ENCODE measurements at regions not wholly inside any gene's neighbourhood (a gene's known extent, or its start where the extent isn't known, plus 50 kb on each side); places are given as distances from the start of the nearest gene placed in this dataset.
"Not testable (repeated sequence)": the region's sequence is repeated elsewhere in the genome, so short reads cannot be mapped to it uniquely, and the experiment has no call there.

- no peak for DNase-seq
These were observed 55.3 kb downstream of the RPL10L start for GRCh38 chr14:46596236-46596635.

- DNase-seq = no peak
These were observed 68.8 kb downstream of the RPL10L start for GRCh38 chr14:46582826-46583225.

- peak; percentile 18 for DNase-seq
These were observed 70.4 kb downstream of the RPL10L start for GRCh38 chr14:46581036-46581671.

- no peak for DNase-seq
These were observed 76.6 kb downstream of the RPL10L start for GRCh38 chr14:46574978-46575375.

GRCh38 chr14:46574221-46574977 lies 77.2 kb downstream of the RPL10L start:
- no peak for DNase-seq

- DNase-seq = no peak
These were observed 78.1 kb downstream of the RPL10L start for GRCh38 chr14:46573498-46573897.

- no peak for DNase-seq
These were observed 79.6 kb downstream of the RPL10L start for GRCh38 chr14:46571970-46572369.

- not testable (repeated sequence) for DNase-seq
These were observed 83.4 kb downstream of the RPL10L start for GRCh38 chr14:46568161-46568560.

- DNase-seq = no peak
These were observed 100.7 kb downstream of the RPL10L start for GRCh38 chr14:46550836-46551235.

- no peak for DNase-seq
These were observed 110.6 kb downstream of the RPL10L start for GRCh38 chr14:46540986-46541385.

GRCh38 chr14:46519121-46519520 lies 132.5 kb downstream of the RPL10L start:
- no peak for DNase-seq

- not testable (repeated sequence) for DNase-seq
These were observed 142.8 kb downstream of the RPL10L start for GRCh38 chr14:46508752-46509151.

GRCh38 chr14:46499521-46499920 lies 152.1 kb downstream of the RPL10L start:
- DNase-seq = no peak

- no peak for DNase-seq
These were observed 155.2 kb downstream of the RPL10L start for GRCh38 chr14:46496409-46496808.

GRCh38 chr14:46490238-46490685 lies 161.3 kb downstream of the RPL10L start:
- DNase-seq = peak; percentile 24

GRCh38 chr14:46488374-46488773 lies 163.2 kb downstream of the RPL10L start:
- no peak for DNase-seq

GRCh38 chr14:46487582-46488350 lies 163.8 kb downstream of the RPL10L start:
- DNase-seq = no peak

GRCh38 chr14:46482200-46482599 lies 169.4 kb downstream of the RPL10L start:
- DNase-seq = no peak

GRCh38 chr14:46480817-46481216 lies 170.8 kb downstream of the RPL10L start:
- DNase-seq = no peak

GRCh38 chr14:46472261-46472660 lies 179.3 kb downstream of the RPL10L start:
- DNase-seq = no peak

- no peak for DNase-seq
These were observed 187.2 kb downstream of the RPL10L start for GRCh38 chr14:46464341-46464740.

GRCh38 chr14:46451800-46452199 lies 199.8 kb downstream of the RPL10L start:
- no peak for DNase-seq

GRCh38 chr14:46444666-46445065 lies 206.9 kb downstream of the RPL10L start:
- no peak for DNase-seq

- no peak for DNase-seq
These were observed 218.2 kb downstream of the RPL10L start for GRCh38 chr14:46433381-46433780.
